NCI-H2171 (cell line): ENCODE measurements at regions not wholly inside any gene's neighbourhood (a gene's known extent, or its start where the extent isn't known, plus 50 kb on each side); places are given as distances from the start of the nearest gene placed in this dataset.

Source experiments
- DNase-seq: peaks from one replicate; lab custom pipeline; 2025; lab: John Stamatoyannopoulos, UW

GRCh38 chr9:19998823-19999455 lies 210.1 kb upstream of the SLC24A2 start:
- no peak for DNase-seq

GRCh38 chr9:19998153-19998552 lies 209.3 kb upstream of the SLC24A2 start:
- DNase-seq = no peak

- no peak for DNase-seq
Measured at GRCh38 chr9:19995619-19996018, 206.8 kb upstream of the SLC24A2 start.

- no peak for DNase-seq
Measured at GRCh38 chr9:19994296-19994695, 205.5 kb upstream of the SLC24A2 start.

GRCh38 chr9:19992556-19992955 lies 203.7 kb upstream of the SLC24A2 start:
- DNase-seq = peak; percentile 43

- DNase-seq = no peak
Measured at GRCh38 chr9:19989213-19989612, 200.4 kb upstream of the SLC24A2 start.

- no peak for DNase-seq
Measured at GRCh38 chr9:19988281-19988680, 199.4 kb upstream of the SLC24A2 start.

GRCh38 chr9:19985081-19985480 lies 196.2 kb upstream of the SLC24A2 start:
- DNase-seq = no peak

GRCh38 chr9:19976226-19976625 lies 187.4 kb upstream of the SLC24A2 start:
- DNase-seq = no peak

- DNase-seq = no peak
Measured at GRCh38 chr9:19975499-19975898, 186.7 kb upstream of the SLC24A2 start.

- DNase-seq = no peak
Measured at GRCh38 chr9:19969721-19970120, 180.9 kb upstream of the SLC24A2 start.

- no peak for DNase-seq
Measured at GRCh38 chr9:19967888-19968459, 179.1 kb upstream of the SLC24A2 start.

- DNase-seq = no peak
Measured at GRCh38 chr9:19967216-19967887, 178.5 kb upstream of the SLC24A2 start.

- no peak for DNase-seq
Measured at GRCh38 chr9:19965336-19965735, 176.5 kb upstream of the SLC24A2 start.

- DNase-seq = no peak
Measured at GRCh38 chr9:19947996-19948395, 159.2 kb upstream of the SLC24A2 start.

- no peak for DNase-seq
Measured at GRCh38 chr9:19946441-19947109, 157.7 kb upstream of the SLC24A2 start.

GRCh38 chr9:19941874-19942273 lies 153.0 kb upstream of the SLC24A2 start:
- DNase-seq = no peak

- no peak for DNase-seq
Measured at GRCh38 chr9:19940811-19941535, 152.1 kb upstream of the SLC24A2 start.

- no peak for DNase-seq
Measured at GRCh38 chr9:19939734-19940278, 151.0 kb upstream of the SLC24A2 start.

- DNase-seq = no peak
Measured at GRCh38 chr9:19938990-19939733, 150.3 kb upstream of the SLC24A2 start.

GRCh38 chr9:19937121-19937520 lies 148.3 kb upstream of the SLC24A2 start:
- DNase-seq = no peak
